ENCODE measurements at regions not wholly inside any gene's neighbourhood (a gene's known extent, or its start where the extent isn't known, plus 50 kb on each side); places are given as distances from the start of the nearest gene placed in this dataset.

DNA sequence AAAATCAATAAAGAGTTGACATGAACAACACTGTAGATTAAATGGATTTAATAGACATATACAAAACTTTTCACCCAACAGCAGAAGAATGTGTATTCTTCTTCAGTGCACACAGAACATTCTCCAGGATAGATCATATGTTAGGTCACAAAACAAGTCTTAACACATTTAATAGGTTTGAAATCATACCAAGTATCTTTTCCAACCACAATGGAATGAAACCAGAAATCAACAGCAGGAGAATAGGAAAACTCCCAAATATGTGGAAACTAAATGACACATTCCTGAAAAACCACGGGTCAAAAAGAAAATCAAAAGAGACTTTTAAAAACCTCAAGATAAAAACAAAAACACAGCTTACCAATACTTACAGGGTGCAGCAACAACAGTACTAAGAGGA lies 790.1 kb upstream of the ZNF608 start:
- Histone ChIP-seq H3K27ac (no peak overlapping the region), H3K4me2 (no peak overlapping the region), H3K4me1 (no peaks in the 10 kb centered on the region), H3K4me3 (no peak overlapping the region), H3K9me3 (peaks cover 10% of the 10 kb centered on the region; the same call in 2 of the 3 replicates)
- DNase-seq (ENCODE audit: low read depth in 1 of 2, low spot score in 1 of 2): no peak
- no peak for FAIRE-seq
- ChIA-PET POLR2A (no interaction called here), CTCF (no interaction called here)
- TF ChIP-seq RCOR1 (IDR thresholded peaks at IDR 0.05; ENCODE audit: low read depth, low read length): no peak
- TF ChIP-seq, protein P1, sequence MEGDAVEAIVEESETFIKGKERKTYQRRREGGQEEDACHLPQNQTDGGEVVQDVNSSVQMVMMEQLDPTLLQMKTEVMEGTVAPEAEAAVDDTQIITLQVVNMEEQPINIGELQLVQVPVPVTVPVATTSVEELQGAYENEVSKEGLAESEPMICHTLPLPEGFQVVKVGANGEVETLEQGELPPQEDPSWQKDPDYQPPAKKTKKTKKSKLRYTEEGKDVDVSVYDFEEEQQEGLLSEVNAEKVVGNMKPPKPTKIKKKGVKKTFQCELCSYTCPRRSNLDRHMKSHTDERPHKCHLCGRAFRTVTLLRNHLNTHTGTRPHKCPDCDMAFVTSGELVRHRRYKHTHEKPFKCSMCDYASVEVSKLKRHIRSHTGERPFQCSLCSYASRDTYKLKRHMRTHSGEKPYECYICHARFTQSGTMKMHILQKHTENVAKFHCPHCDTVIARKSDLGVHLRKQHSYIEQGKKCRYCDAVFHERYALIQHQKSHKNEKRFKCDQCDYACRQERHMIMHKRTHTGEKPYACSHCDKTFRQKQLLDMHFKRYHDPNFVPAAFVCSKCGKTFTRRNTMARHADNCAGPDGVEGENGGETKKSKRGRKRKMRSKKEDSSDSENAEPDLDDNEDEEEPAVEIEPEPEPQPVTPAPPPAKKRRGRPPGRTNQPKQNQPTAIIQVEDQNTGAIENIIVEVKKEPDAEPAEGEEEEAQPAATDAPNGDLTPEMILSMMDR (IDR thresholded peaks at IDR 0.05): no peak
- TF ChIP-seq CBX8 (IDR thresholded peaks at IDR 0.05): no peak
- no peak for TF ChIP-seq ZNF302 (CRISPR knock-in tag; IDR thresholded peaks at IDR 0.05)
- no peak for TF ChIP-seq SMC3 (IDR thresholded peaks at IDR 0.05)
- no peak for TF ChIP-seq CHD4 (IDR thresholded peaks at IDR 0.05; ENCODE audit: borderline replicate concordance)
- no peak for TF ChIP-seq RNF2 (IDR thresholded peaks at IDR 0.05; ENCODE audit: borderline replicate concordance, low read depth)
- no peak for TF ChIP-seq ESRRA (IDR thresholded peaks at IDR 0.05; ENCODE audit: borderline replicate concordance, low read length)
- TF ChIP-seq, protein P2, sequence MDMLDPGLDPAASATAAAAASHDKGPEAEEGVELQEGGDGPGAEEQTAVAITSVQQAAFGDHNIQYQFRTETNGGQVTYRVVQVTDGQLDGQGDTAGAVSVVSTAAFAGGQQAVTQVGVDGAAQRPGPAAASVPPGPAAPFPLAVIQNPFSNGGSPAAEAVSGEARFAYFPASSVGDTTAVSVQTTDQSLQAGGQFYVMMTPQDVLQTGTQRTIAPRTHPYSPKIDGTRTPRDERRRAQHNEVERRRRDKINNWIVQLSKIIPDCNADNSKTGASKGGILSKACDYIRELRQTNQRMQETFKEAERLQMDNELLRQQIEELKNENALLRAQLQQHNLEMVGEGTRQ (IDR thresholded peaks at IDR 0.05): no peak
- TF ChIP-seq HEYL (CRISPR knock-in tag; IDR thresholded peaks at IDR 0.05): no peak
- TF ChIP-seq, protein P3, sequence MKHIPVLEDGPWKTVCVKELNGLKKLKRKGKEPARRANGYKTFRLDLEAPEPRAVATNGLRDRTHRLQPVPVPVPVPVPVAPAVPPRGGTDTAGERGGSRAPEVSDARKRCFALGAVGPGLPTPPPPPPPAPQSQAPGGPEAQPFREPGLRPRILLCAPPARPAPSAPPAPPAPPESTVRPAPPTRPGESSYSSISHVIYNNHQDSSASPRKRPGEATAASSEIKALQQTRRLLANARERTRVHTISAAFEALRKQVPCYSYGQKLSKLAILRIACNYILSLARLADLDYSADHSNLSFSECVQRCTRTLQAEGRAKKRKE (CRISPR knock-in tag; IDR thresholded peaks at IDR 0.05; ENCODE audit: low read depth): no peak
- TF ChIP-seq KDM1A (IDR thresholded peaks at IDR 0.05; ENCODE audit: low read depth): no peak
- no peak for TF ChIP-seq MYC (IDR thresholded peaks at IDR 0.05; ENCODE audit: borderline replicate concordance, low read length)
- TF ChIP-seq POLR2A (IDR thresholded peaks at IDR 0.05; ENCODE audit: low read length): no peak
- no peak for TF ChIP-seq MAZ (IDR thresholded peaks at IDR 0.05; ENCODE audit: borderline replicate concordance, low read depth, low read length)
- TF ChIP-seq NFE2L2 (conservative IDR thresholded peaks at IDR 0.05; ENCODE audit: low read length): no peak
- TF ChIP-seq NR3C1 (IDR thresholded peaks at IDR 0.05): no peak
- TF ChIP-seq, protein P4, sequence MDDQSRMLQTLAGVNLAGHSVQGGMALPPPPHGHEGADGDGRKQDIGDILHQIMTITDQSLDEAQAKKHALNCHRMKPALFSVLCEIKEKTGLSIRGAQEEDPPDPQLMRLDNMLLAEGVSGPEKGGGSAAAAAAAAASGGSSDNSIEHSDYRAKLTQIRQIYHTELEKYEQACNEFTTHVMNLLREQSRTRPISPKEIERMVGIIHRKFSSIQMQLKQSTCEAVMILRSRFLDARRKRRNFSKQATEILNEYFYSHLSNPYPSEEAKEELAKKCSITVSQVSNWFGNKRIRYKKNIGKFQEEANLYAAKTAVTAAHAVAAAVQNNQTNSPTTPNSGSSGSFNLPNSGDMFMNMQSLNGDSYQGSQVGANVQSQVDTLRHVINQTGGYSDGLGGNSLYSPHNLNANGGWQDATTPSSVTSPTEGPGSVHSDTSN (IDR thresholded peaks at IDR 0.05): no peak
- ATAC-seq: no peak
- 3% methylated on average over 1 of the region's 1 CpG for WGBS (ENCODE audit: missing lambda C conversion rate)

DNA sequence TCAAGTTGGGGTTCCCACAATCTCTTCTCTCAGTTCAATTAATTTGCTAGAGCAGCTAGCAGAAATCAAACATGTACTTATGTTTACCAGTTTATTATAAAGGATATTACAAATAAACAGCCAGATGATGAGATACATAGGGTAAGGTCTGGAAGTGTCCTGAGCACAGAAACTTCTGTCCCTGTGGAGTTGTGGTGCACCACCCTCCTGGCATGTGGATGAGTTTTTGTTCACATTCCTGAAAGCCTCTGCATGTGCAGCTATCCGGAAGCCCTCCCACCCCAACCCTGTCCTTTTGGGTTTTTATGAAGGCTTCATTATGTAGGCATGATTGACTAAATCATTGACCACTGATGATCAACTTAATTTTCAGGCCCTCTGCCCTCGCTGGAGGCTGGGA lies 791.2 kb upstream of the ZNF608 start:
- POLR2A ChIA-PET: no interaction called here
- no peak for ATAC-seq
- no peak for FAIRE-seq
- Histone ChIP-seq H3K4me3 (no peak overlapping the region), H3K4me2 (no peak overlapping the region), H3K9me3 (peaks cover 10% of the 10 kb centered on the region; the same call in 2 of the 3 replicates), H3K4me1 (no peaks in the 10 kb centered on the region), H3K27ac (no peak overlapping the region)
- CTCF ChIA-PET: no interaction called here
- DNase-seq (ENCODE audit: low read depth in 1 of 2, low spot score in 1 of 2): no peak
- WGBS (ENCODE audit: missing lambda C conversion rate): 10% methylated on average over 2 of the region's 2 CpGs
- TF ChIP-seq, protein P1 (IDR thresholded peaks at IDR 0.05): no peak
- no peak for TF ChIP-seq EP300 (IDR thresholded peaks at IDR 0.05)
